ENCODE measurements at regions not wholly inside any gene's neighbourhood (a gene's known extent, or its start where the extent isn't known, plus 50 kb on each side); places are given as distances from the start of the nearest gene placed in this dataset.

GRCh38 chr5:135246923-135247795, 151.9 kb downstream of the MACROH2A1 start:
- Histone ChIP-seq H3K27me3 (no peaks in the 10 kb centered on the region), H3K4me1 (peaks cover 58% of the 10 kb centered on the region in 2 donors), H3K36me3 (no peaks in the 10 kb centered on the region), H3K9me3 (no peaks in the 10 kb centered on the region), H3K27ac (peak overlapping the region in 3 of 4 donors; percentile 30 to 93 (median 92)), H3K4me3 (no peak overlapping the region)
- DNase-seq = no peak
- in situ Hi-C loops (cut with MboI; ENCODE audit: low sequenced_read_pairs in 4 of 4) = no loop called here
- TF ChIP-seq POLR2A (IDR thresholded peaks at IDR 0.05) (no peak), CTCF (IDR thresholded peaks at IDR 0.05 in 4 of 5, conservative IDR thresholded peaks at IDR 0.05 in 1 of 5) (no peak)
- ATAC-seq = peak in 1 of 2 donors; percentile 25
- intact Hi-C loops (cut with DNase I; ENCODE audit: low total_unique reads) = loop anchor here (10.0 kb wide), 1 partner anchor 148 kb away; the partner anchor contains the start of gene MACROH2A1

- in situ Hi-C loops (cut with MboI; ENCODE audit: low sequenced_read_pairs in 4 of 4) = no loop called here
- no peak for DNase-seq
- Histone ChIP-seq H3K4me1 (peaks cover 62% of the 10 kb centered on the region in 2 donors), H3K27ac (peak overlapping the region in 3 of 4 donors; percentile 30 to 93 (median 92)), H3K36me3 (no peaks in the 10 kb centered on the region), H3K9me3 (no peaks in the 10 kb centered on the region), H3K27me3 (no peaks in the 10 kb centered on the region), H3K4me3 (no peak overlapping the region)
- no peak for ATAC-seq
- intact Hi-C loops (cut with DNase I; ENCODE audit: low total_unique reads) = loop anchor here (10.0 kb wide), 1 partner anchor 148 kb away; the partner anchor contains the start of gene MACROH2A1
- TF ChIP-seq POLR2A (IDR thresholded peaks at IDR 0.05) (no peak), CTCF (IDR thresholded peaks at IDR 0.05 in 4 of 5, conservative IDR thresholded peaks at IDR 0.05 in 1 of 5) (no peak)
Measured at GRCh38 chr5:135246605-135246922, 152.5 kb downstream of the MACROH2A1 start.

- intact Hi-C loops (cut with DNase I; ENCODE audit: low total_unique reads) (loop anchor here (10.0 kb wide), 1 partner anchor 149 kb away; the partner anchor contains the start of gene MACROH2A1), in situ Hi-C loops (cut with MboI; ENCODE audit: low sequenced_read_pairs in 4 of 4) (no loop called here)
- DNase-seq (no peak), ATAC-seq (no peak)
- Histone ChIP-seq H3K27ac (peak overlapping the region; percentile 13 to 93 (median 91)), H3K27me3 (no peaks in the 10 kb centered on the region), H3K4me1 (peaks cover 59 to 67% of the 10 kb centered on the region in 2 donors), H3K36me3 (no peaks in the 10 kb centered on the region), H3K9me3 (no peaks in the 10 kb centered on the region), H3K4me3 (no peak overlapping the region)
- no peak for TF ChIP-seq CTCF (IDR thresholded peaks at IDR 0.05 in 4 of 5, conservative IDR thresholded peaks at IDR 0.05 in 1 of 5)
- TF ChIP-seq POLR2A (IDR thresholded peaks at IDR 0.05) = no peak
Measured at GRCh38 chr5:135245521-135246499, 153.2 kb downstream of the MACROH2A1 start.

- no peaks in the 10 kb centered on the region for H3K27me3 ChIP-seq
- no peak overlapping the region for H3K4me3 ChIP-seq
- intact Hi-C loops (cut with DNase I; ENCODE audit: low total_unique reads) = loop anchor here (5.0 to 10.0 kb wide), 2 partner anchors 150 to 188 kb away; partner anchors contain the start of gene MACROH2A1
- in situ Hi-C loops (cut with MboI; ENCODE audit: low sequenced_read_pairs in 4 of 4) = no loop called here
- TF ChIP-seq CTCF (IDR thresholded peaks at IDR 0.05 in 4 of 5, conservative IDR thresholded peaks at IDR 0.05 in 1 of 5) = no peak
- no peak for TF ChIP-seq POLR2A (IDR thresholded peaks at IDR 0.05)
- ATAC-seq (no peak), DNase-seq (no peak)
- no peaks in the 10 kb centered on the region for H3K9me3 ChIP-seq
- peak overlapping the region; percentile 75 to 93 (median 91) for H3K27ac ChIP-seq
- peaks cover 63 to 79% of the 10 kb centered on the region in 2 donors for H3K4me1 ChIP-seq
- H3K36me3 ChIP-seq = no peaks in the 10 kb centered on the region
Measured at GRCh38 chr5:135244620-135245021, 154.4 kb downstream of the MACROH2A1 start.
